IMR-90 (cell line): ENCODE measurements at regions not wholly inside any gene's neighbourhood (a gene's known extent, or its start where the extent isn't known, plus 50 kb on each side); places are given as distances from the start of the nearest gene placed in this dataset.

ENCODE experiments used
- ATAC-seq: fragments of 200-7000 bp; cut with Tn5 transposase; 2 replicates; pipeline ENCODE4 v1.9.1; 2020; ENCODE audit warnings: low read depth, mild to moderate bottlenecking, moderate library complexity
- BruUV-seq: library from RNA; stranded (reverse); fragments of 400-500 nt; replicated peaks from 2 replicates; lab custom pipeline; 2021; lab: Mats Ljungman, UMichigan
- CTCF ChIA-PET: fragments of 300-600 bp; formaldehyde crosslinking; extraction: SDS; loops from one replicate; lab custom pipeline; 2021; ENCODE audit warnings: antibody characterized with exemption; lab: Yijun Ruan, JAX
- POLR2A ChIA-PET: fragments of 300-600 bp; sonication (Branson Sonifier 250); formaldehyde crosslinking; loops from one replicate; lab custom pipeline; 2022; ENCODE audit warnings: antibody characterized with exemption; ENCODE audit not compliant: unreplicated experiment; lab: Charles Lee
- DNase-seq: peaks from one replicate; pipeline ENCODE4 v3.0.0; 2013
- H2AFZ ChIP-seq: replicated peaks from 2 replicates; pipeline ENCODE3; 2013; ENCODE audit warnings: low read length, mild to moderate bottlenecking; ENCODE audit not compliant: poor library complexity
- H2AK5ac ChIP-seq: 2 replicates; pipeline ENCODE4 v1.6.1; 2013; ENCODE audit warnings: low read depth, low read length, inconsistent platforms
- H2AK9ac ChIP-seq: replicated peaks from 2 replicates; pipeline ENCODE3; 2013; ENCODE audit warnings: mild to moderate bottlenecking, low read depth, low read length, moderate library complexity; ENCODE audit not compliant: poor library complexity
- H2BK120ac ChIP-seq: 2 replicates; pipeline ENCODE4 v1.6.1; 2013; ENCODE audit warnings: low read depth, low read length, inconsistent platforms
- H2BK15ac ChIP-seq: 3 replicates; pipeline ENCODE4 v1.6.1; 2013; ENCODE audit warnings: low read depth, low read length, inconsistent platforms
- H2BK20ac ChIP-seq: 2 replicates; pipeline ENCODE4 v1.6.1; 2013; ENCODE audit warnings: low read depth, mild to moderate bottlenecking, inconsistent platforms, low read length, moderate library complexity
- H2BK5ac ChIP-seq: 2 replicates; pipeline ENCODE4 v1.6.1; 2013; ENCODE audit warnings: mild to moderate bottlenecking, low read depth, low read length, inconsistent platforms; ENCODE audit not compliant: poor library complexity, severe bottlenecking
- H3K14ac ChIP-seq: replicated peaks from 2 replicates; pipeline ENCODE4 v1.6.1; 2013; ENCODE audit warnings: low read depth, low read length, inconsistent platforms
- H3K18ac ChIP-seq: 2 replicates; pipeline ENCODE4 v1.6.1; 2013; ENCODE audit warnings: low read depth, low read length, control low read depth
- H3K23ac ChIP-seq: 2 replicates; pipeline ENCODE4 v1.6.1; 2013; ENCODE audit warnings: low read depth, low read length, inconsistent platforms
- H3K27ac ChIP-seq: 2 replicates; pipeline ENCODE4 v1.5.1; 2013; ENCODE audit warnings: mild to moderate bottlenecking, control low read depth, low read length; ENCODE audit not compliant: insufficient read depth
- H3K27me3 ChIP-seq: 2 replicates; pipeline ENCODE4 v1.6.1; 2013; ENCODE audit warnings: low read length; ENCODE audit not compliant: control insufficient read depth, insufficient read depth
- H3K36me3 ChIP-seq: 2 replicates; pipeline ENCODE4 v1.6.1; 2013; ENCODE audit warnings: low read length, mixed read lengths; ENCODE audit not compliant: control insufficient read depth, insufficient read depth
- H3K4ac ChIP-seq: 2 replicates; pipeline ENCODE4 v1.6.1; 2013; ENCODE audit warnings: low read depth, low read length, inconsistent platforms
- H3K4me1 ChIP-seq: 2 replicates; pipeline ENCODE4 v1.6.1; 2013; ENCODE audit warnings: low read length, mixed read lengths; ENCODE audit not compliant: control insufficient read depth, insufficient read depth
- H3K4me2 ChIP-seq: 2 replicates; pipeline ENCODE4 v1.6.1; 2013; ENCODE audit warnings: low read depth, mild to moderate bottlenecking, control low read depth, low read length, moderate library complexity
- H3K4me3 ChIP-seq: 2 replicates; pipeline ENCODE4 v1.5.1; 2013; ENCODE audit warnings: low read depth, mild to moderate bottlenecking, control low read depth, low read length, moderate library complexity; ENCODE audit not compliant: insufficient read depth
- H3K56ac ChIP-seq: 2 replicates; pipeline ENCODE4 v1.6.1; 2013; ENCODE audit warnings: low read length, inconsistent platforms; ENCODE audit not compliant: insufficient read depth; ENCODE audit errors: extremely low read depth
- H3K79me1 ChIP-seq, 2 experiments: 2 replicates each; pipeline ENCODE4 v1.6.1; 2013; ENCODE audit warnings: low read length in 2 of 2, inconsistent platforms in 1 of 2, low read depth in 1 of 2
- H3K9ac ChIP-seq: 2 replicates; pipeline ENCODE4 v1.6.1; 2013; ENCODE audit warnings: low read depth, low read length, control low read depth
- H3K9me1 ChIP-seq: 2 replicates; pipeline ENCODE4 v1.6.1; 2013; ENCODE audit warnings: low read length, inconsistent platforms; ENCODE audit not compliant: insufficient read depth
- H3K9me3 ChIP-seq: 2 replicates; pipeline ENCODE4 v1.6.1; 2013; ENCODE audit warnings: low read length; ENCODE audit not compliant: control insufficient read depth, insufficient read depth
- H4K20me1 ChIP-seq: 2 replicates; pipeline ENCODE4 v1.6.1; 2013; ENCODE audit warnings: low read length, inconsistent platforms; ENCODE audit not compliant: insufficient read depth
- H4K5ac ChIP-seq: 2 replicates; pipeline ENCODE4 v1.6.1; 2013; ENCODE audit warnings: mild to moderate bottlenecking, low read depth, low read length, control low read depth
- H4K8ac ChIP-seq, 2 experiments: 2 replicates each; pipeline ENCODE4 v1.6.1; 2013; ENCODE audit warnings: low read depth in 2 of 2, low read length in 2 of 2, control low read depth in 1 of 2, inconsistent platforms in 1 of 2
- H4K91ac ChIP-seq: 2 replicates; pipeline ENCODE4 v1.6.1; 2013; ENCODE audit warnings: low read depth, low read length, inconsistent platforms; ENCODE audit not compliant: insufficient read depth
- BHLHE40 ChIP-seq: fragments of 150-350 bp; IDR thresholded peaks from 2 replicates; pipeline ENCODE4 v1.6.1; 2016; ENCODE audit warnings: mild to moderate bottlenecking, low read depth, low read length
- CHD1 ChIP-seq: IDR thresholded peaks from 2 replicates; pipeline ENCODE4 v1.6.1; 2012; ENCODE audit warnings: low read depth, low read length, improper control_type of control experiment
- ELK1 ChIP-seq: fragments of 150-350 bp; IDR thresholded peaks from 2 replicates; pipeline ENCODE4 v1.6.1; 2016; ENCODE audit warnings: low read depth, mild to moderate bottlenecking, low read length, moderate library complexity, borderline replicate concordance
- MAZ ChIP-seq: IDR thresholded peaks from 2 replicates; pipeline ENCODE4 v1.6.1; 2012; ENCODE audit warnings: low read depth, mild to moderate bottlenecking, low read length, improper control_type of control experiment, moderate library complexity, borderline replicate concordance
- RAD21 ChIP-seq: IDR thresholded peaks from 2 replicates; pipeline ENCODE4 v1.6.1; 2012; ENCODE audit warnings: low read length, improper control_type of control experiment
- RFX5 ChIP-seq: IDR thresholded peaks from 2 replicates; pipeline ENCODE4 v1.8.0; 2012; ENCODE audit warnings: low read depth, mild to moderate bottlenecking, low read length, moderate library complexity
- WGBS, 2 experiments: methylation state at CpG; one replicate each; pipeline versions ENCODE4 v1.1.5 to v1.1.7; 2013; ENCODE audit warnings: missing lambda C conversion rate in 2 of 2; ENCODE audit not compliant: insufficient read length in 1 of 2; ENCODE audit errors: extremely low coverage in 2 of 2; 5-methylcytosine and 5-hydroxymethylcytosine counted together
- dilution Hi-C: fragments of 300-500 bp; cut with HindIII; formaldehyde crosslinking; loops from one replicate; pipeline ENCODE4 v1.14.3; 2018; ENCODE audit warnings: low sequenced_read_pairs; ENCODE audit not compliant: unreplicated experiment
- in situ Hi-C: fragments of 300-500 bp; cut with MboI; formaldehyde crosslinking; loops from 3 replicates; pipeline ENCODE4 v1.14.3; 2019; ENCODE audit warnings: low sequenced_read_pairs, inconsistent platforms, mixed read lengths
- intact Hi-C: fragments of 100-400 bp; cut with micrococcal nuclease; formaldehyde crosslinking; loops from 2 replicates; pipeline ENCODE4 v1.10.0; 2022

- intact Hi-C loops (no loop called here), in situ Hi-C loops (no loop called here), dilution Hi-C loops (no loop called here)
- no peaks in the 10 kb centered on the region for H3K4me1 ChIP-seq
- H3K9ac ChIP-seq, result no peak overlapping the region
- H2AK5ac ChIP-seq, result no peak overlapping the region
- POLR2A ChIA-PET, result interaction anchor here (0.7 kb wide), 1 partner anchor 945 kb away, joined by 3 read pairs; no protein-coding TSS in a partner anchor
- H3K27me3 ChIP-seq, result peaks cover 2% of the 10 kb centered on the region; the same call in 1 of the 2 replicates
- H2BK20ac ChIP-seq, result no peak overlapping the region
- H2BK5ac ChIP-seq, result no peak overlapping the region
- CTCF ChIA-PET, result no interaction called here
- H3K79me1 ChIP-seq, result no peaks in the 10 kb centered on the region
- no peaks in the 10 kb centered on the region for H3K9me1 ChIP-seq
- H3K4me2 ChIP-seq, result no peak overlapping the region
- H2AFZ ChIP-seq, result no peak overlapping the region
- no peak overlapping the region for H3K18ac ChIP-seq
- no peak overlapping the region for H3K56ac ChIP-seq
- ATAC-seq (no peak), DNase-seq (no peak)
- H4K8ac ChIP-seq, result no peak overlapping the region
- no peak overlapping the region for H3K27ac ChIP-seq
- no peaks in the 10 kb centered on the region for H3K36me3 ChIP-seq
- H4K91ac ChIP-seq, result no peak overlapping the region
- no peak overlapping the region for H2BK15ac ChIP-seq
- no peaks in the 10 kb centered on the region for H4K20me1 ChIP-seq
- H3K4me3 ChIP-seq, result no peak overlapping the region
- H3K14ac ChIP-seq, result no peak overlapping the region
- H4K5ac ChIP-seq, result no peak overlapping the region
- no CpG with 5 or more reads among the region's 2 CpGs for WGBS, 2 experiments
- H3K4ac ChIP-seq, result no peak overlapping the region
- no peak overlapping the region for H2AK9ac ChIP-seq
- no peak overlapping the region for H3K23ac ChIP-seq
- H3K9me3 ChIP-seq, result no peaks in the 10 kb centered on the region
- no TSS peak for BruUV-seq
- H2BK120ac ChIP-seq, result no peak overlapping the region
- TF ChIP-seq RAD21, result no peak
- TF ChIP-seq ELK1, result no peak
- TF ChIP-seq MAZ, result no peak
- TF ChIP-seq CHD1, result no peak
- no peak for TF ChIP-seq BHLHE40
- no peak for TF ChIP-seq RFX5
These were observed 571.8 kb upstream of the CLINT1 start for GRCh38 chr5:158430798-158431167.
